IMR-90 (cell line): ENCODE measurements at regions not wholly inside any gene's neighbourhood (a gene's known extent, or its start where the extent isn't known, plus 50 kb on each side); places are given as distances from the start of the nearest gene placed in this dataset.

ENCODE experiments used
- ATAC-seq: fragments of 200-7000 bp; cut with Tn5 transposase; 2 replicates; pipeline ENCODE4 v1.9.1; 2020; ENCODE audit warnings: low read depth, mild to moderate bottlenecking, moderate library complexity
- BruUV-seq: library from RNA; stranded (reverse); fragments of 400-500 nt; replicated peaks from 2 replicates; lab custom pipeline; 2021; lab: Mats Ljungman, UMichigan
- CTCF ChIA-PET: fragments of 300-600 bp; formaldehyde crosslinking; extraction: SDS; loops from one replicate; lab custom pipeline; 2021; ENCODE audit warnings: antibody characterized with exemption; lab: Yijun Ruan, JAX
- POLR2A ChIA-PET: fragments of 300-600 bp; sonication (Branson Sonifier 250); formaldehyde crosslinking; loops from one replicate; lab custom pipeline; 2022; ENCODE audit warnings: antibody characterized with exemption; ENCODE audit not compliant: unreplicated experiment; lab: Charles Lee
- DNase-seq: peaks from one replicate; pipeline ENCODE4 v3.0.0; 2013
- H2AFZ ChIP-seq: replicated peaks from 2 replicates; pipeline ENCODE3; 2013; ENCODE audit warnings: low read length, mild to moderate bottlenecking; ENCODE audit not compliant: poor library complexity
- H2AK5ac ChIP-seq: 2 replicates; pipeline ENCODE4 v1.6.1; 2013; ENCODE audit warnings: low read depth, low read length, inconsistent platforms
- H2AK9ac ChIP-seq: replicated peaks from 2 replicates; pipeline ENCODE3; 2013; ENCODE audit warnings: mild to moderate bottlenecking, low read depth, low read length, moderate library complexity; ENCODE audit not compliant: poor library complexity
- H2BK120ac ChIP-seq: 2 replicates; pipeline ENCODE4 v1.6.1; 2013; ENCODE audit warnings: low read depth, low read length, inconsistent platforms
- H2BK15ac ChIP-seq: 3 replicates; pipeline ENCODE4 v1.6.1; 2013; ENCODE audit warnings: low read depth, low read length, inconsistent platforms
- H2BK20ac ChIP-seq: 2 replicates; pipeline ENCODE4 v1.6.1; 2013; ENCODE audit warnings: low read depth, mild to moderate bottlenecking, inconsistent platforms, low read length, moderate library complexity
- H2BK5ac ChIP-seq: 2 replicates; pipeline ENCODE4 v1.6.1; 2013; ENCODE audit warnings: mild to moderate bottlenecking, low read depth, low read length, inconsistent platforms; ENCODE audit not compliant: poor library complexity, severe bottlenecking
- H3K14ac ChIP-seq: replicated peaks from 2 replicates; pipeline ENCODE4 v1.6.1; 2013; ENCODE audit warnings: low read depth, low read length, inconsistent platforms
- H3K18ac ChIP-seq: 2 replicates; pipeline ENCODE4 v1.6.1; 2013; ENCODE audit warnings: low read depth, low read length, control low read depth
- H3K23ac ChIP-seq: 2 replicates; pipeline ENCODE4 v1.6.1; 2013; ENCODE audit warnings: low read depth, low read length, inconsistent platforms
- H3K27ac ChIP-seq: 2 replicates; pipeline ENCODE4 v1.5.1; 2013; ENCODE audit warnings: mild to moderate bottlenecking, control low read depth, low read length; ENCODE audit not compliant: insufficient read depth
- H3K27me3 ChIP-seq: 2 replicates; pipeline ENCODE4 v1.6.1; 2013; ENCODE audit warnings: low read length; ENCODE audit not compliant: control insufficient read depth, insufficient read depth
- H3K36me3 ChIP-seq: 2 replicates; pipeline ENCODE4 v1.6.1; 2013; ENCODE audit warnings: low read length, mixed read lengths; ENCODE audit not compliant: control insufficient read depth, insufficient read depth
- H3K4ac ChIP-seq: 2 replicates; pipeline ENCODE4 v1.6.1; 2013; ENCODE audit warnings: low read depth, low read length, inconsistent platforms
- H3K4me1 ChIP-seq: 2 replicates; pipeline ENCODE4 v1.6.1; 2013; ENCODE audit warnings: low read length, mixed read lengths; ENCODE audit not compliant: control insufficient read depth, insufficient read depth
- H3K4me2 ChIP-seq: 2 replicates; pipeline ENCODE4 v1.6.1; 2013; ENCODE audit warnings: low read depth, mild to moderate bottlenecking, control low read depth, low read length, moderate library complexity
- H3K4me3 ChIP-seq: 2 replicates; pipeline ENCODE4 v1.5.1; 2013; ENCODE audit warnings: low read depth, mild to moderate bottlenecking, control low read depth, low read length, moderate library complexity; ENCODE audit not compliant: insufficient read depth
- H3K56ac ChIP-seq: 2 replicates; pipeline ENCODE4 v1.6.1; 2013; ENCODE audit warnings: low read length, inconsistent platforms; ENCODE audit not compliant: insufficient read depth; ENCODE audit errors: extremely low read depth
- H3K79me1 ChIP-seq, 2 experiments: 2 replicates each; pipeline ENCODE4 v1.6.1; 2013; ENCODE audit warnings: low read length in 2 of 2, inconsistent platforms in 1 of 2, low read depth in 1 of 2
- H3K9ac ChIP-seq: 2 replicates; pipeline ENCODE4 v1.6.1; 2013; ENCODE audit warnings: low read depth, low read length, control low read depth
- H3K9me1 ChIP-seq: 2 replicates; pipeline ENCODE4 v1.6.1; 2013; ENCODE audit warnings: low read length, inconsistent platforms; ENCODE audit not compliant: insufficient read depth
- H3K9me3 ChIP-seq: 2 replicates; pipeline ENCODE4 v1.6.1; 2013; ENCODE audit warnings: low read length; ENCODE audit not compliant: control insufficient read depth, insufficient read depth
- H4K20me1 ChIP-seq: 2 replicates; pipeline ENCODE4 v1.6.1; 2013; ENCODE audit warnings: low read length, inconsistent platforms; ENCODE audit not compliant: insufficient read depth
- H4K5ac ChIP-seq: 2 replicates; pipeline ENCODE4 v1.6.1; 2013; ENCODE audit warnings: mild to moderate bottlenecking, low read depth, low read length, control low read depth
- H4K8ac ChIP-seq, 2 experiments: 2 replicates each; pipeline ENCODE4 v1.6.1; 2013; ENCODE audit warnings: low read depth in 2 of 2, low read length in 2 of 2, control low read depth in 1 of 2, inconsistent platforms in 1 of 2
- H4K91ac ChIP-seq: 2 replicates; pipeline ENCODE4 v1.6.1; 2013; ENCODE audit warnings: low read depth, low read length, inconsistent platforms; ENCODE audit not compliant: insufficient read depth
- CEBPB ChIP-seq: IDR thresholded peaks from 2 replicates; pipeline ENCODE4 v1.6.1; 2012; ENCODE audit warnings: low read depth, low read length, improper control_type of control experiment
- MXI1 ChIP-seq: IDR thresholded peaks from 2 replicates; pipeline ENCODE4 v1.6.1; 2012; ENCODE audit warnings: low read depth, mild to moderate bottlenecking, low read length, moderate library complexity, borderline replicate concordance
- WGBS, 2 experiments: methylation state at CpG; one replicate each; pipeline versions ENCODE4 v1.1.5 to v1.1.7; 2013; ENCODE audit warnings: missing lambda C conversion rate in 2 of 2; ENCODE audit not compliant: insufficient read length in 1 of 2; ENCODE audit errors: extremely low coverage in 2 of 2; 5-methylcytosine and 5-hydroxymethylcytosine counted together
- dilution Hi-C: fragments of 300-500 bp; cut with HindIII; formaldehyde crosslinking; loops from one replicate; pipeline ENCODE4 v1.14.3; 2018; ENCODE audit warnings: low sequenced_read_pairs; ENCODE audit not compliant: unreplicated experiment
- in situ Hi-C: fragments of 300-500 bp; cut with MboI; formaldehyde crosslinking; loops from 3 replicates; pipeline ENCODE4 v1.14.3; 2019; ENCODE audit warnings: low sequenced_read_pairs, inconsistent platforms, mixed read lengths
- intact Hi-C: fragments of 100-400 bp; cut with micrococcal nuclease; formaldehyde crosslinking; loops from 2 replicates; pipeline ENCODE4 v1.10.0; 2022

- Histone ChIP-seq H3K4me3 (no peak overlapping the region), H3K9me1 (no peaks in the 10 kb centered on the region), H3K18ac (no peak overlapping the region), H4K91ac (no peak overlapping the region), H3K9me3 (no peaks in the 10 kb centered on the region), H2AK9ac (no peak overlapping the region), H4K8ac (no peak overlapping the region), H3K14ac (no peak overlapping the region), H2BK20ac (no peak overlapping the region), H3K4ac (no peak overlapping the region), H4K5ac (no peak overlapping the region), H3K23ac (no peak overlapping the region), H2AK5ac (no peak overlapping the region), H3K79me1 (no peaks in the 10 kb centered on the region), H3K27ac (no peak overlapping the region), H3K9ac (no peak overlapping the region), H4K20me1 (0 out of 2 replicates have a peak, but pooled peaks cover 2% of the 10 kb centered on the region), H3K4me1 (peaks cover 2% of the 10 kb centered on the region), H2BK15ac (no peak overlapping the region), H3K36me3 (no peaks in the 10 kb centered on the region), H3K56ac (no peak overlapping the region), H3K4me2 (no peak overlapping the region), H2BK5ac (no peak overlapping the region), H2AFZ (no peak overlapping the region), H3K27me3 (peaks cover 4% of the 10 kb centered on the region; the same call in 1 of the 2 replicates), H2BK120ac (no peak overlapping the region)
- POLR2A ChIA-PET, result no interaction called here
- BruUV-seq, result no TSS peak
- ATAC-seq (no peak), DNase-seq (no peak)
- dilution Hi-C loops (no loop called here), intact Hi-C loops (no loop called here), in situ Hi-C loops (no loop called here)
- CTCF ChIA-PET, result no interaction called here
- TF ChIP-seq MXI1 (no peak), CEBPB (peak; percentile 42; the same call in 1 of the 2 replicates)
- WGBS, 2 experiments, result no CpG with 5 or more reads among the region's 5 CpGs
These were observed 111.2 kb upstream of the RAPGEF2 start for GRCh38 chr4:158991534-158992155.
